Neuronal stem cell (in vitro differentiated cells): ENCODE measurements at regions not wholly inside any gene's neighbourhood (a gene's known extent, or its start where the extent isn't known, plus 50 kb on each side); places are given as distances from the start of the nearest gene placed in this dataset.

Experiments
- DNase-seq: peaks from one replicate; pipeline ENCODE4 v3.0.0-alpha.2; 2013; ENCODE audit warnings: low spot score
- H2AFZ ChIP-seq: one replicate; pipeline ENCODE4 v1.6.1; 2013; ENCODE audit warnings: mild to moderate bottlenecking, low read length, inconsistent platforms
- H2AK5ac ChIP-seq: 2 replicates; pipeline ENCODE4 v1.6.1; 2013; ENCODE audit warnings: low read depth, mild to moderate bottlenecking, inconsistent platforms, low read length, moderate library complexity, mixed read lengths
- H2BK120ac ChIP-seq: 2 replicates; pipeline ENCODE4 v1.6.1; 2013; ENCODE audit warnings: low read depth, mild to moderate bottlenecking, inconsistent platforms, low read length, moderate library complexity, mixed read lengths
- H2BK12ac ChIP-seq: one replicate; pipeline ENCODE4 v1.6.1; 2013; ENCODE audit warnings: low read length, inconsistent platforms
- H2BK15ac ChIP-seq: 2 replicates; pipeline ENCODE4 v1.6.1; 2013; ENCODE audit warnings: mild to moderate bottlenecking, low read length, inconsistent platforms, mixed read lengths
- H2BK5ac ChIP-seq: one replicate; pipeline ENCODE4 v1.6.1; 2013; ENCODE audit warnings: inconsistent platforms, mild to moderate bottlenecking, low read length, moderate library complexity
- H3K14ac ChIP-seq: one replicate; pipeline ENCODE4 v1.6.1; 2013; ENCODE audit warnings: low read length, inconsistent platforms
- H3K18ac ChIP-seq: 2 replicates; pipeline ENCODE4 v1.6.1; 2013; ENCODE audit warnings: low read length, inconsistent platforms
- H3K23ac ChIP-seq: 2 replicates; pipeline ENCODE4 v1.6.1; 2013; ENCODE audit warnings: low read depth, mild to moderate bottlenecking, mixed read lengths, low read length, inconsistent platforms; ENCODE audit not compliant: poor library complexity
- H3K27ac ChIP-seq: replicated peaks from 3 replicates; pipeline ENCODE4 v1.5.1; 2013; ENCODE audit warnings: low read length, inconsistent platforms
- H3K27me3 ChIP-seq, 3 experiments: 2 replicates each; pipeline ENCODE4 v1.6.1; 2013; ENCODE audit warnings: low read length in 3 of 3, mild to moderate bottlenecking in 2 of 3, inconsistent platforms in 1 of 3, low read depth in 1 of 3, mixed read lengths in 1 of 3, moderate library complexity in 1 of 3; ENCODE audit not compliant: control insufficient read depth in 3 of 3, insufficient read depth in 3 of 3
- H3K36me3 ChIP-seq, 2 donors: replicated peaks in 1 of 2; 2 replicates each; pipeline ENCODE4 v1.6.1; 2013; ENCODE audit warnings: low read length in 2 of 2; ENCODE audit not compliant: control insufficient read depth in 2 of 2, insufficient read depth in 2 of 2
- H3K4ac ChIP-seq: 2 replicates; pipeline ENCODE4 v1.6.1; 2013; ENCODE audit warnings: inconsistent platforms, mild to moderate bottlenecking, low read length, moderate library complexity
- H3K4me1 ChIP-seq, 2 donors: 1 replicate in 1 of 2; 2 replicates in 1 of 2; pipeline ENCODE4 v1.6.1; 2013; ENCODE audit warnings: low read length in 2 of 2, low read depth in 1 of 2; ENCODE audit not compliant: control insufficient read depth in 2 of 2, insufficient read depth in 1 of 2
- H3K4me2 ChIP-seq: one replicate; pipeline ENCODE4 v1.6.1; 2013; ENCODE audit warnings: mild to moderate bottlenecking, low read length, inconsistent platforms; ENCODE audit not compliant: insufficient read depth, poor library complexity, severe bottlenecking
- H3K4me3 ChIP-seq, 2 donors: 2 replicates each; pipeline ENCODE4 v1.5.1; 2013; ENCODE audit warnings: low read length in 2 of 2, mild to moderate bottlenecking in 2 of 2, inconsistent platforms in 1 of 2, moderate library complexity in 1 of 2
- H3K79me1 ChIP-seq: one replicate; pipeline ENCODE4 v1.6.1; 2013; ENCODE audit warnings: low read depth, mild to moderate bottlenecking, inconsistent platforms, low read length, moderate library complexity
- H3K9ac ChIP-seq: one replicate; pipeline ENCODE4 v1.6.1; 2013; ENCODE audit warnings: mild to moderate bottlenecking, low read depth, low read length, inconsistent platforms; ENCODE audit not compliant: poor library complexity
- H3K9me3 ChIP-seq, 2 donors: replicated peaks in 1 of 2; 2 replicates each; pipeline versions ENCODE3 to v1.6.1; 2013; ENCODE audit warnings: low read length in 2 of 2, mild to moderate bottlenecking in 2 of 2, inconsistent platforms in 1 of 2, low read depth in 1 of 2, mixed read lengths in 1 of 2, moderate library complexity in 1 of 2; ENCODE audit not compliant: control insufficient read depth in 2 of 2, insufficient read depth in 1 of 2
- H4K8ac ChIP-seq: one replicate; pipeline ENCODE4 v1.6.1; 2013; ENCODE audit warnings: low read depth, mild to moderate bottlenecking, inconsistent platforms, low read length, moderate library complexity
- H4K91ac ChIP-seq: one replicate; pipeline ENCODE4 v1.6.1; 2013; ENCODE audit warnings: low read length, low read depth, mild to moderate bottlenecking, inconsistent platforms; ENCODE audit not compliant: poor library complexity
- WGBS, 2 donors: extraction: QIAGEN DNeasy Blood & Tissue Kit; methylation state at CpG; one replicate each; pipeline ENCODE4 v1.1.7; 2013; ENCODE audit warnings: missing lambda C conversion rate in 2 of 2, mixed read lengths in 1 of 2; ENCODE audit not compliant: insufficient read length in 2 of 2, insufficient replicate concordance in 1 of 2; ENCODE audit errors: extremely low coverage in 2 of 2; 5-methylcytosine and 5-hydroxymethylcytosine counted together

DNA sequence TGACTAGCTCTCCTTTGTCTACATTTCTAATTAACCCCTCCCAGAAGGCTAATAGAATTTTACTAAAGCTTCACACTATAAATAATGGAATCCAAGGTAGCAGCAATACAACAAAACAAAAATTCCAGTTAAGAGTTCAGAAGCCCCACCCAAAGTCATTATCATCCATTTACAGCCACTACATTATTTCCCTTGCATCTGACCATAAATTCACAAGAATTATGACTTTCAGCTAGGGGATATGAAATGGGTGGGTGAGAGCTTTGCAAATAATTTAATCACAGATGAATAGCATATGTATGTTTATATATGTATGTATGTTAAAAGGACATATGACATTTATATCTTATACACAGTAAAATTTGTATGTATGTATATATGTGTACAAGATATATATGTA lies 65.3 kb upstream of the PTGDR start:
- Histone ChIP-seq H2AFZ (no peak overlapping the region), H3K23ac (no peak overlapping the region), H2BK5ac (no peak overlapping the region), H2AK5ac (no peak overlapping the region), H3K9me3 (no peaks in the 10 kb centered on the region), H2BK12ac (no peak overlapping the region), H3K79me1 (no peaks in the 10 kb centered on the region), H3K27me3 (no peaks in the 10 kb centered on the region), H3K4me2 (no peak overlapping the region), H2BK15ac (no peak overlapping the region), H3K4ac (no peak overlapping the region), H4K91ac (no peak overlapping the region), H3K36me3 (no peaks in the 10 kb centered on the region), H3K14ac (no peak overlapping the region), H3K27ac (no peak overlapping the region), H3K4me3 (no peak overlapping the region), H3K4me1 (no peaks in the 10 kb centered on the region), H3K18ac (no peak overlapping the region), H3K9ac (no peak overlapping the region), H4K8ac (no peak overlapping the region), H2BK120ac (no peak overlapping the region)
- DNase-seq, result no peak

DNA sequence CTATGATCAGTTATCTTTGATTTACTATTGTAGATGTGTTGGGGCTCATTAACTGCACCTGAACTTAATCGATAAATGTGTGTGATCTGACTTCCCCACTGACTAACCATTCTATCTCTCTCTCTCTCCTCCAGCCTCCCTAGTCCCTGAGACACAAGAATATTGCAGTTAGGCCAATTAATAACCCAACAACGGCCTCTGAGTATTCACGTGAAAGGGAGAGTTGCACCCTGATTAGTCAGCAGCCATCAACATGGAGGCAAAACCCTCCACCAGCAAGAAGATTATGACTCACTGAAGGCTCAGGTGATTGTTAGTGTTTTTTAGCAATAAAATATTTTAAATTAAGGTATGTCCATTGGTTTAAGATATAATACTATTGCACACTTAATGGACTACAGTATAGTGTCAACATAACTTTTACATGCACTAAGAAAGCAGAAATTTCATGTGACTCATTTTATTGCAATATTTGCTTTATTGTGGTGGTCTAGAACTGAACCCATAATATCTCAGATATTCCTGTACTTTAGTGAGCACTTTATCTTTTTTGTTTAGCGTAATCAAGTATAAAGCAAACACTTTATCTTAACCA lies 77.1 kb upstream of the PTGDR start:
- no peak for DNase-seq
- H2BK5ac ChIP-seq, result no peak overlapping the region
- no peak overlapping the region for H2BK12ac ChIP-seq
- H3K4ac ChIP-seq, result no peak overlapping the region
- no peak overlapping the region for H3K27ac ChIP-seq
- no peak overlapping the region for H2BK120ac ChIP-seq
- H3K27me3 ChIP-seq, result no peaks in the 10 kb centered on the region
- no peak overlapping the region for H2AK5ac ChIP-seq
- H4K91ac ChIP-seq, result no peak overlapping the region
- H3K9me3 ChIP-seq, result no peaks in the 10 kb centered on the region
- H3K4me3 ChIP-seq, result no peak overlapping the region
- no peak overlapping the region for H4K8ac ChIP-seq
- no peak overlapping the region for H2AFZ ChIP-seq
- no peaks in the 10 kb centered on the region for H3K79me1 ChIP-seq
- H3K4me2 ChIP-seq, result no peak overlapping the region
- no peak overlapping the region for H3K9ac ChIP-seq
- no CpG with 5 or more reads among the region's 4 CpGs for WGBS, 2 donors
- no peak overlapping the region for H2BK15ac ChIP-seq
- H3K14ac ChIP-seq, result no peak overlapping the region
- H3K4me1 ChIP-seq, result no peaks in the 10 kb centered on the region
- no peak overlapping the region for H3K18ac ChIP-seq
- no peaks in the 10 kb centered on the region for H3K36me3 ChIP-seq
- H3K23ac ChIP-seq, result no peak overlapping the region

DNA sequence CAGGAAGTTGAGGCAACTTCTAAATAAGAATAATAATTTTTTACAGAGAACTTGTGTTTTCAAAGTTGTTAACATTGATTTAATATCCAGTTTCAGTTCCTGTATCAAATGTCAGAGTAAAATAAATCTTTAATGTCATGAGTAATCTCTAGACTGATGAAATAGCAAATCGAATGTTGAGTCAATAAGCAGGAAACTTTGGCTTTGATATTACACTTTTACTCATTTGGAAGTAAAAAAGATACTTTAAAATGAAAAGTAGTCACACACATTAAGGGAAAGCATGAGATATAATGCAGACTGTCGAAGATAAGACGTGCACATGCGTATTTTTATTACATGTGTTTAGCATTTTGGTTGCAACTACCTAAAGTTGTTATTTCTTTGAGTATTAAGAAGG lies 78.2 kb upstream of the PTGDR start:
- H2AK5ac ChIP-seq, result no peak overlapping the region
- no peak overlapping the region for H2BK5ac ChIP-seq
- no peak for DNase-seq
- no peak overlapping the region for H3K18ac ChIP-seq
- no peak overlapping the region for H2BK15ac ChIP-seq
- H3K4me2 ChIP-seq, result no peak overlapping the region
- H3K27ac ChIP-seq, result no peak overlapping the region
- H3K79me1 ChIP-seq, result no peaks in the 10 kb centered on the region
- no peaks in the 10 kb centered on the region for H3K36me3 ChIP-seq
- H2BK12ac ChIP-seq, result no peak overlapping the region
- H3K14ac ChIP-seq, result no peak overlapping the region
- no peak overlapping the region for H4K8ac ChIP-seq
- no peaks in the 10 kb centered on the region for H3K4me1 ChIP-seq
- H3K23ac ChIP-seq, result no peak overlapping the region
- H2AFZ ChIP-seq, result no peak overlapping the region
- no peak overlapping the region for H4K91ac ChIP-seq
- no peak overlapping the region for H3K4ac ChIP-seq
- no peak overlapping the region for H3K4me3 ChIP-seq
- no peak overlapping the region for H2BK120ac ChIP-seq
- H3K9me3 ChIP-seq, result no peaks in the 10 kb centered on the region
- WGBS, 2 donors, result no CpG with 5 or more reads among the region's 4 CpGs
- H3K9ac ChIP-seq, result no peak overlapping the region
- H3K27me3 ChIP-seq, result no peaks in the 10 kb centered on the region

DNA sequence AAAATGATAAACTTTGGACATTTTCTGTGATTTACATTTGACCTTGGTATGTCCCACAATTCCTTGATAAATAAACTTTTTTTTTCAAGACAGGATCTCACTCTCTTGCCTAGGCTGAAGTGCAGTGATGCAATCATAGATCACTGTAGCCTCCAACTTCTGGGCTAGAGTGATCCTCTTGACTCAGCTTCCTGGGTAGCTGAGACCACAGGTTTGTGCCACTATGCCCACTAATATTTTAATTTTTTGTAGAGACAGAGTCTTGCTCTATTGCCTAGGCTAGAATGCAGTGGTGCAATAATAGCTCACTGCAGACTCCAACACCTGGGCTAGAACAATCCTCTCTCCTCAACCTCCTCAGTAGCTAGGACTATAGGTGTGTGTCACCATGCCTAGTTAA lies 79.1 kb upstream of the PTGDR start:
- no peak overlapping the region for H2AFZ ChIP-seq
- no peak overlapping the region for H2AK5ac ChIP-seq
- no peak overlapping the region for H3K23ac ChIP-seq
- H2BK15ac ChIP-seq, result no peak overlapping the region
- H3K4ac ChIP-seq, result no peak overlapping the region
- no peak overlapping the region for H2BK5ac ChIP-seq
- H3K14ac ChIP-seq, result no peak overlapping the region
- no peaks in the 10 kb centered on the region for H3K36me3 ChIP-seq
- no peaks in the 10 kb centered on the region for H3K9me3 ChIP-seq
- no peak overlapping the region for H3K27ac ChIP-seq
- H3K18ac ChIP-seq, result no peak overlapping the region
- H2BK12ac ChIP-seq, result no peak overlapping the region
- no peak overlapping the region for H2BK120ac ChIP-seq
- no peak overlapping the region for H3K9ac ChIP-seq
- H3K4me1 ChIP-seq, result no peaks in the 10 kb centered on the region
- H4K8ac ChIP-seq, result no peak overlapping the region
- no peak overlapping the region for H3K4me2 ChIP-seq
- no peak for DNase-seq
- no peak overlapping the region for H3K4me3 ChIP-seq
- H3K79me1 ChIP-seq, result no peaks in the 10 kb centered on the region
- H4K91ac ChIP-seq, result no peak overlapping the region
- H3K27me3 ChIP-seq, result no peaks in the 10 kb centered on the region
